ENCODE measurements at regions not wholly inside any gene's neighbourhood (a gene's known extent, or its start where the extent isn't known, plus 50 kb on each side); places are given as distances from the start of the nearest gene placed in this dataset.

GRCh38 chr15:85847031-85847430, 52.3 kb upstream of the KLHL25 start:
- peaks cover 4% of the 10 kb centered on the region; the same call in 1 of the 2 replicates for H3K27me3 ChIP-seq (ENCODE audit: control insufficient read depth, low read length)
- H3K9me3 ChIP-seq (ENCODE audit: control insufficient read depth, insufficient read depth, low read length): no peaks in the 10 kb centered on the region; the same call in 1 of the 2 replicates
- H3K9me2 ChIP-seq (replicated peaks; ENCODE audit: control insufficient read depth, low read length): no peaks in the 10 kb centered on the region
- H3K4me3 ChIP-seq (ENCODE audit: low read length): no peak overlapping the region
- TF ChIP-seq EZH2phosphoT487 (IDR thresholded peaks at IDR 0.05; ENCODE audit: borderline replicate concordance, low read length) (no peak), CTCF (IDR thresholded peaks at IDR 0.05; ENCODE audit: low read depth, low read length, poor library complexity, severe bottlenecking) (no peak)
- H3K79me2 ChIP-seq (ENCODE audit: control insufficient read depth, low read length): no peaks in the 10 kb centered on the region
- no peaks in the 10 kb centered on the region for H4K20me1 ChIP-seq (ENCODE audit: control insufficient read depth, insufficient read depth, low read depth, low read length)
- no peak overlapping the region for H3K27ac ChIP-seq (ENCODE audit: low read depth, low read length)
- H3K36me3 ChIP-seq (ENCODE audit: control insufficient read depth, low read length): no peaks in the 10 kb centered on the region
- no peaks in the 10 kb centered on the region for H3F3A ChIP-seq (ENCODE audit: control insufficient read depth, insufficient read depth)
- no peaks in the 10 kb centered on the region for H3K4me1 ChIP-seq (ENCODE audit: control insufficient read depth, low read length)
- H3K4me2 ChIP-seq (ENCODE audit: low read length): no peak overlapping the region

GRCh38 chr15:85849946-85850345, 55.2 kb upstream of the KLHL25 start:
- Histone ChIP-seq H3K79me2 (ENCODE audit: control insufficient read depth, low read length) (no peaks in the 10 kb centered on the region), H3K36me3 (ENCODE audit: control insufficient read depth, low read length) (no peaks in the 10 kb centered on the region), H3K27ac (ENCODE audit: low read depth, low read length) (no peak overlapping the region), H3F3A (ENCODE audit: control insufficient read depth, insufficient read depth) (no peaks in the 10 kb centered on the region), H3K4me1 (ENCODE audit: control insufficient read depth, low read length) (no peaks in the 10 kb centered on the region), H4K20me1 (ENCODE audit: control insufficient read depth, insufficient read depth, low read depth, low read length) (no peaks in the 10 kb centered on the region), H3K27me3 (ENCODE audit: control insufficient read depth, low read length) (peaks cover 4% of the 10 kb centered on the region; the same call in 1 of the 2 replicates), H3K9me3 (ENCODE audit: control insufficient read depth, insufficient read depth, low read length) (no peaks in the 10 kb centered on the region), H3K4me3 (ENCODE audit: low read length) (no peak overlapping the region), H3K4me2 (ENCODE audit: low read length) (no peak overlapping the region), H3K9me2 (replicated peaks; ENCODE audit: control insufficient read depth, low read length) (no peaks in the 10 kb centered on the region)
- TF ChIP-seq CTCF (IDR thresholded peaks at IDR 0.05; ENCODE audit: low read depth, low read length, poor library complexity, severe bottlenecking): no peak

GRCh38 chr15:85852969-85853368, 58.2 kb upstream of the KLHL25 start:
- TF ChIP-seq EZH2phosphoT487 (IDR thresholded peaks at IDR 0.05; ENCODE audit: borderline replicate concordance, low read length) (no peak), CTCF (IDR thresholded peaks at IDR 0.05; ENCODE audit: low read depth, low read length, poor library complexity, severe bottlenecking) (no peak)
- no peak overlapping the region for H3K4me2 ChIP-seq (ENCODE audit: low read length)
- H3K79me2 ChIP-seq (ENCODE audit: control insufficient read depth, low read length): no peaks in the 10 kb centered on the region
- H3K4me3 ChIP-seq (ENCODE audit: low read length): no peak overlapping the region
- H3K27ac ChIP-seq (ENCODE audit: low read depth, low read length): no peak overlapping the region
- no peaks in the 10 kb centered on the region for H3K4me1 ChIP-seq (ENCODE audit: control insufficient read depth, low read length)
- no peaks in the 10 kb centered on the region for H3K9me3 ChIP-seq (ENCODE audit: control insufficient read depth, insufficient read depth, low read length)
- no peaks in the 10 kb centered on the region for H3K9me2 ChIP-seq (replicated peaks; ENCODE audit: control insufficient read depth, low read length)
- H3F3A ChIP-seq (ENCODE audit: control insufficient read depth, insufficient read depth): no peaks in the 10 kb centered on the region
- no peaks in the 10 kb centered on the region for H3K36me3 ChIP-seq (ENCODE audit: control insufficient read depth, low read length)
- no peaks in the 10 kb centered on the region for H4K20me1 ChIP-seq (ENCODE audit: control insufficient read depth, insufficient read depth, low read depth, low read length)
- H3K27me3 ChIP-seq (ENCODE audit: control insufficient read depth, low read length): peaks cover 4% of the 10 kb centered on the region; the same call in 1 of the 2 replicates
